ENCODE measurements at regions not wholly inside any gene's neighbourhood (a gene's known extent, or its start where the extent isn't known, plus 50 kb on each side); places are given as distances from the start of the nearest gene placed in this dataset.

DNA sequence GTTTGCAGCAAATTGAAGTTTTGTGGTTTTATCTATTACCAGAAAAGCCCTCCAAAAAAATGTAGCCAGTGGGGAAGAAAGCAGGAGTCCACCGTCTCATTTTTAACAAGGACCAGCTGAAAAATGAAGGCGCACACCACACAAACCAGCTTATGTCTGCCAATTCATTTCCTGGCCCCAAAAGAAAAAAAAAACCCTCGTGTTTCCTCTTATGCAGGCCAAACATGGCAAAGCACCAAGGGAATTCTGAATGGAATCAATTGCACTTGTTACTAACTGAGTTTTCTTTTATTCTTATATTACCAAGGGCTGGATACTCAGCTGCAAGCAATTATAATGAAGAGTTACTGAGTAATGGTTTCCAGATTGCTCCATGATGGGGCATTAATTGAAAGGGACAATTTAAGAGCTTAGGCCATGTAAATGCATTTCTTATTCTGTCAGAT is 428.3 kb upstream of the NPVF start:
- TF ChIP-seq EZH2 (IDR thresholded peaks at IDR 0.05; ENCODE audit: borderline replicate concordance, low read length) = no peak
- TF ChIP-seq, protein P1, sequence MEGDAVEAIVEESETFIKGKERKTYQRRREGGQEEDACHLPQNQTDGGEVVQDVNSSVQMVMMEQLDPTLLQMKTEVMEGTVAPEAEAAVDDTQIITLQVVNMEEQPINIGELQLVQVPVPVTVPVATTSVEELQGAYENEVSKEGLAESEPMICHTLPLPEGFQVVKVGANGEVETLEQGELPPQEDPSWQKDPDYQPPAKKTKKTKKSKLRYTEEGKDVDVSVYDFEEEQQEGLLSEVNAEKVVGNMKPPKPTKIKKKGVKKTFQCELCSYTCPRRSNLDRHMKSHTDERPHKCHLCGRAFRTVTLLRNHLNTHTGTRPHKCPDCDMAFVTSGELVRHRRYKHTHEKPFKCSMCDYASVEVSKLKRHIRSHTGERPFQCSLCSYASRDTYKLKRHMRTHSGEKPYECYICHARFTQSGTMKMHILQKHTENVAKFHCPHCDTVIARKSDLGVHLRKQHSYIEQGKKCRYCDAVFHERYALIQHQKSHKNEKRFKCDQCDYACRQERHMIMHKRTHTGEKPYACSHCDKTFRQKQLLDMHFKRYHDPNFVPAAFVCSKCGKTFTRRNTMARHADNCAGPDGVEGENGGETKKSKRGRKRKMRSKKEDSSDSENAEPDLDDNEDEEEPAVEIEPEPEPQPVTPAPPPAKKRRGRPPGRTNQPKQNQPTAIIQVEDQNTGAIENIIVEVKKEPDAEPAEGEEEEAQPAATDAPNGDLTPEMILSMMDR (conservative IDR thresholded peaks at IDR 0.05 in 1 of 2, IDR thresholded peaks at IDR 0.05 in 1 of 2; ENCODE audit: extremely low read depth in 1 of 2, insufficient read depth in 1 of 2, low read depth in 1 of 2, low read length in 2 of 2) = no peak
